ENCODE measurements at regions not wholly inside any gene's neighbourhood (a gene's known extent, or its start where the extent isn't known, plus 50 kb on each side); places are given as distances from the start of the nearest gene placed in this dataset.

DNA sequence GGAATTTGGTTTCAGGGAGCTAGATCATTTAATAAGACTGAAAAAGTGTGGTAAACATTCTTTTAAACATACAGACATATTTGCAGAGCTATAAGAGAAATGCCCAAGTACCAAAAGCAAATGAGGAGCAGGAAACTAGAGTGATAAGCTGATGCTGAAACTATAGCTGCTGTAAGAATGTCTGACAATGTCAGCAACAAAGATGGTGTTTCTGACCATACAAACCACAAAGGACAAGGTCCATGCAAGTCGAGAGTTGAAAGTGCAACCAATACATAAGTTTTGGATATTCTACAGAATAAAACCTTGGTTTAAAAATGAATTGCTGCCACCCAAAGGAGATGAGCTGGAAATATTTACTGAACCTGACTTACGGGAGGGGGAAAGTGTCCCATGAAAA lies 610.2 kb downstream of the TBL1XR1 start:
- DNase-seq (ENCODE audit: low spot score in 2 of 2), result no peak
- H3K27ac Mint-ChIP-seq, result no peak overlapping the region
- no peaks in the 10 kb centered on the region for H3K9me3 Mint-ChIP-seq
- ATAC-seq, result no peak
- no peaks in the 10 kb centered on the region for H3K36me3 Mint-ChIP-seq

DNA sequence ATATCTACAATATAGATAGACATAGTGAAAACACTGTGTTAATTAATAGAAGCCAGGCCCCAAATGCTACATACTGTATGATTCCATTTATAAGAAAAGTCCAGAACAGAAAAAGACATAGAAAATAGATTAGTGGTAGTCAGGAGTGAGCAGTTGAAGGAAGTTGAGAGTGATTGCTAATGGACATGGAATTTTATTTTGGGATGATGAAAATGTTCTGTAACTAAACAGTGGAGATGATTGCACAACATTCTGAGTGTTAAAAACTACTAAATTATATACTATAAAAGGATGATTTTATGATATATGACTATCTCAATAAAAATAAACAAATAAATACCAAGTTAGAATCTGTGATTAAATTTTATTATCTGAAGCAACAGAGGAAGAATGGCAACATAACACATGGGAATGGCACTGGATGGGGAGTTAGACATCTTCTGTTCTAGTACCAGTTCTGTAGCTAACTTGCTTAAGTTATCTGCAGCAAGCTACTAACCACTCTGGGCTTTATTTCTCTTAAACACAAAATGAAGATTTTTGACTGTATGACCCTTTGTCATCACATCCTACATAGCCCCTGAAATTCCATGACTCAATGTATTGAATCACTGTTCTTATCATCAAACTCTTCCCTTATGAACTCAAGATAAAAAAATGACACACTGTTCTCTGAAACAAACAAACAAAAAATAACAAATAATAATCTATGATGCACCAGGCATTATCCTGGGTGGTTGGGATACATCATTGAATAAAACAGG lies 612.7 kb downstream of the TBL1XR1 start:
- Mint-ChIP-seq H3K9me3 (peaks cover 7 to 9% of the 10 kb centered on the region in 2 donors), H3K36me3 (no peaks in the 10 kb centered on the region), H3K27ac (no peak overlapping the region)
- DNase-seq (ENCODE audit: low spot score in 2 of 2) (no peak), ATAC-seq (no peak)

DNA sequence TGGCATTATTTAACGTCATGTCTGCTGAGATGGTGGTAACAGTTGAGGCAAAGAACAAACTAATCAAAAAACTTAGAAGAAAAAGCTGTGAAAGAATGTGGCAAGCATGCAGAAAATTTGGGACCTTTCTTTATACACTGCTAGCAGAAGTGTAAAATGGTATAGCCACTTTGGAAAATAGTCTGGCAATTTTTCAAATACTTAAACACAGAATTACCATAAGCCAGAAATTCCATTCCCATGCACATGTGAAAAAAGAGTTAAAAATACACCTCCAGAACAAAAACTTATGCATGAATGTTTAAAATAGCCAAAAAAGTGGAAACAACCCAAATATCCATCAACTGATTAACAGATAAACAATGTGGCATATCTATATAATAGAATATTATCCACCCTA lies 613.3 kb downstream of the TBL1XR1 start:
- Mint-ChIP-seq H3K9me3 (peaks cover 7 to 9% of the 10 kb centered on the region in 2 donors), H3K27ac (no peak overlapping the region), H3K36me3 (no peaks in the 10 kb centered on the region)
- ATAC-seq (no peak), DNase-seq (ENCODE audit: low spot score in 2 of 2) (no peak)

DNA sequence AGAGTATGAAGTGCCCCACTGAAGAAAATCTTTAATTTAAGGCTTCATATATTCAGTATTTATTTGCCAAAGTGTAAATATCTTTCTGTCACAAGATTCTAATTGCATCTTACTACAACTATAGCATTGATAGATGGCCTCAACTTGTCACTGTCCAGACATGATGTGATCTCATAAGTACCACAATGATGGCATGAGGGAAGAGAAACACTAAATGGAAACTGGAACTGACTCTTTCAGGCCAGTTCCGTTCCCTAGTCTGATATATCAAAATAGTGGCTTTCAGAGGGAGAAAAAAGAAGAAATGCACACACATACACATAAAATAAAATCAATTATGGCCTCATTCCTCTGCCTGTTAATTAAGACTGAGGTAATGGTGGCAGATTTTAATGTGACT lies 615.7 kb downstream of the TBL1XR1 start:
- ATAC-seq (no peak), DNase-seq (ENCODE audit: low spot score in 2 of 2) (no peak)
- Mint-ChIP-seq H3K27ac (no peak overlapping the region), H3K36me3 (no peaks in the 10 kb centered on the region), H3K9me3 (peaks cover 7 to 9% of the 10 kb centered on the region in 2 donors)

DNA sequence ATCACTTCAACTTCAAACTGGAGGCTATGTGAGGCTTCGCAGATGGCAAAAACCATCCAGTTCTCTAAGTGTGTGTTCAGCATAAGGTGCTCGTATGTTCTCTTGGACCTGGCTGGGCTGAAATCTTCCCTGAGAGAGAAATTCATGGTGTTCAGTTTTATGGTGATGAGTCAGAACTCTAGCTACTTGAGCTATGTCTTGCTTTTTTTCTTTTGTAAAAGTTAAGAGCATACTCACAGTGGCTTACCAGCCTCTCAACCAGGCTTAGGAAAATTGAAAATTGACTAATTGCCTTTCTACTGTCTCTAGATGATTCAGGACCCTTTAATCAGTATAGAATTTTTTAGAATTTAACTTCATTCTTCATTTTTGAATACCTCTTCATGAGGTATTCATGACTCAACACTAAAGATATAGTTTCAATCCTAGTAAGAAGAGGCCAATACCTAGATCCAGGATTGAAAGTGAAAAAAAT lies 617.5 kb downstream of the TBL1XR1 start:
- Mint-ChIP-seq H3K27ac (no peak overlapping the region), H3K9me3 (peaks cover 7 to 9% of the 10 kb centered on the region in 2 donors), H3K36me3 (no peaks in the 10 kb centered on the region)
- DNase-seq (ENCODE audit: low spot score in 2 of 2) (no peak), ATAC-seq (peak in 1 of 2 donors; percentile 79)

DNA sequence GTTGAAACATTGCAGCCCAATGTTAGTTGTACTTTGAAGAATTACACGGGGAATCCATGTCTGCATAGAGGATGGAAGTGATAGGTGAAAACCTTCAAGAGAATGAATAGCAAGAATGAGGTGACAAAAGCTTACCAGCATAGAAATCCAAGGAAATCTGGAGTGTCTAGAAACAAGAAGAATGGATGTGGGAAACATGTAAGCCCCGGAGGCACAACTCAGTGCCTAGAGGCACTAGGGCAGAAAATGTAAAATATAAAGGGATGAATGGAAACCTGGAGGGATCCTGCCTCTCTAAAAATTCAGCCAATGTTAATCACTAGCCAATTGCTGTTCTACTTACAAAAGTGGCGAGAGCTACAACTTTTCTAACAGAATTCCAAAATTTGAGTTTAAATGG lies 619.0 kb downstream of the TBL1XR1 start:
- ATAC-seq, result no peak
- H3K9me3 Mint-ChIP-seq, result peaks cover 7 to 9% of the 10 kb centered on the region in 2 donors
- no peak overlapping the region for H3K27ac Mint-ChIP-seq

DNA sequence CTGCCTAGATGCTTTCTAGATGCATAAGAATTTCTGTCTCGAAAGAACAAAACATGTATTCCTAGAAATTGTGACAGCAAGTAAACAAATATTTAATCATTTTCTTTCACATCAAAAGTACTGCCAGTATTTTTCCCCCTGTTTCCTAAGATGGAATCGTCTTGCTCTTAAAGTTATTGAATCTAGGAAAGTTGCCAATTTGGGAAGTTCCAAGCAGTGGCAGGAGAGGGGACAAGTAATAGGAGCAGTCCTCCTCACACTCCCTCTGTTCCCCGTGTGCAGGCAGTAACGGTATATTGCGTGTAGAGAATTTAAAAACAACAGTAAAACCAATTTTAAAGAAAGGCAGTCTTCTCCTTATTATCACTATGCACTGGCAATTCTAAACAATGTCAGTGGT lies 619.8 kb downstream of the TBL1XR1 start:
- peaks cover 7 to 9% of the 10 kb centered on the region in 2 donors for H3K9me3 Mint-ChIP-seq
- no peak for DNase-seq (ENCODE audit: low spot score in 2 of 2)
- ATAC-seq, result no peak
- no peak overlapping the region for H3K27ac Mint-ChIP-seq
- H3K36me3 Mint-ChIP-seq, result no peaks in the 10 kb centered on the region

More for the DNA sequence above, 619.0 kb downstream of the TBL1XR1 start:
- no peak for DNase-seq (ENCODE audit: low spot score in 2 of 2)
- no peaks in the 10 kb centered on the region for H3K36me3 Mint-ChIP-seq

DNA sequence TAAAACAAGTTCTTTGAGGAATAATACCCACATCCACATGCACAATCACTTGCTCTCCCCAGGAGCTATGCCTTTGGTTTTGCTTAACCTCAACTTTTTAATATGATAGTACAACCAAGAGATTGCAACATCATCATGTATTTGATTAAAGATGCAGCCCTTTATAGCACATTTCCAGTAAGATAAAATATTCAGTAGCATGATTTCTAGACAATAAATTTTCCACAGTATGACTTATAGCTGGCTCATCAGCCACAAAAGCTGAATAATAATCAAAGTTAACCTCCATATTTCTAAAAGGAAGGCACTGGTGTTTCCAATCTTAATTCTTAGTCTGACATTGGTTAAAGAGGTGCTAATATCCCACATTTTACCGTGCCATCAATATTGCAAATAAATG lies 622.5 kb downstream of the TBL1XR1 start:
- H3K9me3 Mint-ChIP-seq, result peaks cover 0 to 3% of the 10 kb centered on the region in 2 donors

DNA sequence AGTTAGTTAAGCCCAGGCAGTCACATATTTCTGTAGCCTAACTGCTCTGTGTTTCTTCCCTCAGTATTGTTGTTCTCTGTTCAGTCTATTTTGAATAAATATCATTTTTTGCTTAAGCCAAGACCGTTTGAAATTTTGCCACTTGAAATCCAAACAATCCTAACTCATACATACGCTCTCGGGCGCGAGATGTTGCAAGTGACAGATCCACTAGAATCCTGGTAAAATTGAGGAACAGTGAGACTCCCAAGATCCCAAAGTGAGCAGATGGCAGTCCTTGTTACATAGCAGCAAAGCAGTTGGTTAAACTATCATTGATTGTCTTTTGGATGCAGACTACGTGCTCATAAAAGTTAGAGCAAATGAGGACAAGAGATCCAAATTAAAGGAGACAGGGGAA lies 625.4 kb downstream of the TBL1XR1 start:
- peaks cover 0 to 3% of the 10 kb centered on the region in 2 donors for H3K9me3 Mint-ChIP-seq

More for the DNA sequence above, 622.5 kb downstream of the TBL1XR1 start:
- Mint-ChIP-seq H3K27ac (no peak overlapping the region), H3K36me3 (no peaks in the 10 kb centered on the region)
- no peak for ATAC-seq
- no peak for DNase-seq (ENCODE audit: low spot score in 2 of 2)

GRCh38 chr3:176570992-176571391 lies 626.3 kb downstream of the TBL1XR1 start:
- peaks cover 0 to 3% of the 10 kb centered on the region in 2 donors for H3K9me3 Mint-ChIP-seq
- ATAC-seq, result no peak
- H3K36me3 Mint-ChIP-seq, result no peaks in the 10 kb centered on the region
- H3K27ac Mint-ChIP-seq, result no peak overlapping the region
- no peak for DNase-seq (ENCODE audit: low spot score in 2 of 2)

More for the DNA sequence above, 625.4 kb downstream of the TBL1XR1 start:
- ATAC-seq (no peak), DNase-seq (ENCODE audit: low spot score in 2 of 2) (no peak)
- H3K36me3 Mint-ChIP-seq, result no peaks in the 10 kb centered on the region
- no peak overlapping the region for H3K27ac Mint-ChIP-seq

- H3K27ac Mint-ChIP-seq, result no peak overlapping the region
- H3K9me3 Mint-ChIP-seq, result peaks cover 3 to 13% of the 10 kb centered on the region in 2 donors
- ATAC-seq (no peak), DNase-seq (ENCODE audit: low spot score in 2 of 2) (no peak)
- peaks cover 0 to 4% of the 10 kb centered on the region in 2 donors for H3K36me3 Mint-ChIP-seq
Observed at GRCh38 chr3:176568189-176568588, 629.1 kb downstream of the TBL1XR1 start.

- Mint-ChIP-seq H3K27ac (no peak overlapping the region), H3K9me3 (peaks cover 3 to 13% of the 10 kb centered on the region in 2 donors), H3K36me3 (peaks cover 0 to 4% of the 10 kb centered on the region in 2 donors)
- DNase-seq (ENCODE audit: low spot score in 2 of 2) (no peak), ATAC-seq (no peak)
Observed at GRCh38 chr3:176566757-176567156, 630.5 kb downstream of the TBL1XR1 start.

GRCh38 chr3:176562331-176562730 lies 635.0 kb downstream of the TBL1XR1 start:
- ATAC-seq (no peak), DNase-seq (ENCODE audit: low spot score in 2 of 2) (no peak)
- no peak overlapping the region for H3K27ac Mint-ChIP-seq
- H3K36me3 Mint-ChIP-seq, result peaks cover 0 to 4% of the 10 kb centered on the region in 2 donors
- H3K9me3 Mint-ChIP-seq, result peaks cover 3 to 11% of the 10 kb centered on the region in 2 donors

DNA sequence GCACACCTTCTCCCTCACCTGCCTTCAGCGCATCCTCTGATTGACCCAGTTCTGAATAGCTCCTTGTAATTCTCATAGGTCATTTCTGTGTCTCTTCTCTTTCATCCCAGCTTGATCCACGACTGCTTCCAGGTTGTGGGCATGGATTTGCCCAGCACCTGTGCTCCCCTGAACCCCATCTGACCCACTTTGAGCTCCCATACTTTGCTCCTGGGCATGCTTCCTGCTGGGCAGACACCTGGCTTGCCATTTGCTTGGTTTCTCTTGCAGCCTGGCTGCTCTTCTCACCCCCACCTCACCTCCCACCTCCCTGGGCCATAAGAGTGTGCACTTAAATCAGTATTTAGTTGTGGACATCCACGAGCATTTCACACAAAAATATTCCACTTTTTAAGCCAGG lies 635.5 kb downstream of the TBL1XR1 start:
- peaks cover 3 to 11% of the 10 kb centered on the region in 2 donors for H3K9me3 Mint-ChIP-seq
- DNase-seq (ENCODE audit: low spot score in 2 of 2), result no peak
- H3K36me3 Mint-ChIP-seq, result peaks cover 0 to 4% of the 10 kb centered on the region in 2 donors
- H3K27ac Mint-ChIP-seq, result no peak overlapping the region
- ATAC-seq, result no peak

- no peak overlapping the region for H3K27ac Mint-ChIP-seq
- no peaks in the 10 kb centered on the region for H3K36me3 Mint-ChIP-seq
- no peak for ATAC-seq
- no peak for DNase-seq (ENCODE audit: low spot score in 2 of 2)
- peaks cover 3 to 7% of the 10 kb centered on the region in 2 donors for H3K9me3 Mint-ChIP-seq
Observed at GRCh38 chr3:176554791-176555654, 642.3 kb downstream of the TBL1XR1 start.

DNA sequence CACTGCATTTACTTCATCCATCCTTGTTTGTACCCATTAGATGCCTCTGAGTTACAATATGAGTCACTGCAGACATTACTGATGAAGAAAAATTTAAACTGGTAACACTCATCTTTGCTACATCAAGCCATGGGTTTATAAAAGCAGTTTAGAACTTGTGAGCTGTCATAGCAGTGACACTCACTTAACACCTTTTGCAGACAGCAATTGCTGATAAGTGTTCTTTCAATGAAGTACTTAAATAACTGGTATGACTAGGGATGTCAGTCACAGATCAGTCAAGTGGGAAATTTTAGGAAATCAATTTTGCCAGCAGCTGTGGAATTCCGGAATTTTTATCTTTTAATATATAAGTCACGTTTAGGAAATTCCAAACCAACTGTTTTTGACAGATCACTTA lies 643.0 kb downstream of the TBL1XR1 start:
- Mint-ChIP-seq H3K9me3 (peaks cover 5 to 9% of the 10 kb centered on the region in 2 donors), H3K27ac (no peak overlapping the region), H3K36me3 (no peaks in the 10 kb centered on the region)
- no peak for ATAC-seq
- no peak for DNase-seq (ENCODE audit: low spot score in 2 of 2)

DNA sequence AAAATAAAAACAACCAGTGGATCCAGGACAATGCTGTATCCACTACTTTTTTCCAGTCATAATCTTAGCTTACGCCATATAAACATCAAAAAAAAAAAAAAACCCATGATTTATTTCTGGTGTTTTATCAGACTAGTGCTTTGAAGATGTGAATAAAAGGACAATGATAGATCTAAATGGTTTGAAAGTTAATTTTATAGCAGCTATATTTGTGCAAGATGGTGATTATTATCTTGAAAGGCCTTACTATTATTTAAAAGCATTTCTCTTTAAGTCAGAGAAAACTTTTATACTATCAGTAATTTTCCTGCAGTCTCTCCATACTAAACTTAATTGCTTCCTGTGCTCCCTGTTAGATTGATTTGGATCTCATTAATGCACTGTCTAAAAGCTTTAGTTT lies 670.3 kb downstream of the TBL1XR1 start:
- Mint-ChIP-seq H3K36me3 (peaks cover 0 to 9% of the 10 kb centered on the region in 2 donors), H3K27ac (no peak overlapping the region), H3K9me3 (peaks cover 16 to 18% of the 10 kb centered on the region in 2 donors)
- ATAC-seq, result no peak
- no peak for DNase-seq (ENCODE audit: low spot score in 2 of 2)

Measured in activated naive CD4-positive, alpha-beta T cell treated with anti-CD3 and anti-CD28 coated beads, Interleukin-2, amount 50 U/mL, for 72 hours (primary cell).